ENCODE measurements at regions not wholly inside any gene's neighbourhood (a gene's known extent, or its start where the extent isn't known, plus 50 kb on each side); places are given as distances from the start of the nearest gene placed in this dataset.

- DNase-seq (ENCODE audit: low read depth) = no peak
Observed at GRCh38 chr11:43071338-43071737, 240.5 kb upstream of the API5 start.

GRCh38 chr11:43072096-43072495 is 239.7 kb upstream of the API5 start:
- H3K4me3 ChIP-seq (ENCODE audit: control insufficient read depth, low read depth, low read length) = no peak overlapping the region
- no peak for TF ChIP-seq CTCF (IDR thresholded peaks at IDR 0.05; ENCODE audit: control insufficient read depth, insufficient read depth, low read depth, low read length, missing control alignments)
- DNase-seq (ENCODE audit: low read depth) = no peak

More at GRCh38 chr11:43071338-43071737, 240.5 kb upstream of the API5 start:
- no peak for TF ChIP-seq CTCF (IDR thresholded peaks at IDR 0.05; ENCODE audit: control insufficient read depth, insufficient read depth, low read depth, low read length, missing control alignments)
- H3K4me3 ChIP-seq (ENCODE audit: control insufficient read depth, low read depth, low read length) = no peak overlapping the region

GRCh38 chr11:43072911-43073310 is 238.9 kb upstream of the API5 start:
- no peak overlapping the region for H3K4me3 ChIP-seq (ENCODE audit: control insufficient read depth, low read depth, low read length)
- DNase-seq (ENCODE audit: low read depth) = no peak
- no peak for TF ChIP-seq CTCF (IDR thresholded peaks at IDR 0.05; ENCODE audit: control insufficient read depth, insufficient read depth, low read depth, low read length, missing control alignments)

- DNase-seq (ENCODE audit: low read depth) = no peak
- no peak overlapping the region for H3K4me3 ChIP-seq (ENCODE audit: control insufficient read depth, low read depth, low read length)
- TF ChIP-seq CTCF (IDR thresholded peaks at IDR 0.05; ENCODE audit: control insufficient read depth, insufficient read depth, low read depth, low read length, missing control alignments) = no peak
Observed at GRCh38 chr11:43074810-43075209, 237.0 kb upstream of the API5 start.

- TF ChIP-seq CTCF (IDR thresholded peaks at IDR 0.05; ENCODE audit: control insufficient read depth, insufficient read depth, low read depth, low read length, missing control alignments) = no peak
- no peak overlapping the region for H3K4me3 ChIP-seq (ENCODE audit: control insufficient read depth, low read depth, low read length)
- no peak for DNase-seq (ENCODE audit: low read depth)
Observed at GRCh38 chr11:43101113-43101512, 210.7 kb upstream of the API5 start.

- DNase-seq (ENCODE audit: low read depth) = no peak
- no peak overlapping the region for H3K4me3 ChIP-seq (ENCODE audit: control insufficient read depth, low read depth, low read length)
- TF ChIP-seq CTCF (IDR thresholded peaks at IDR 0.05; ENCODE audit: control insufficient read depth, insufficient read depth, low read depth, low read length, missing control alignments) = no peak
Observed at GRCh38 chr11:43116071-43116470, 195.7 kb upstream of the API5 start.

All from AG09309 (cell line).